Testis (tissue), 2 donors: ENCODE measurements at regions not wholly inside any gene's neighbourhood (a gene's known extent, or its start where the extent isn't known, plus 50 kb on each side); places are given as distances from the start of the nearest gene placed in this dataset.
"Not testable (repeated sequence)": the region's sequence is repeated elsewhere in the genome, so short reads cannot be mapped to it uniquely, and the experiment has no call there.

Experiments
- DNase-seq: peaks from one replicate; pipeline ENCODE4 v3.0.0-alpha.2; 2019
- H3K27ac ChIP-seq, 2 donors: fragments of 200-600 bp; sonication (generic); one replicate each; pipeline ENCODE4 v1.5.1; 2019
- H3K27me3 ChIP-seq: fragments of 200-600 bp; sonication (generic); one replicate; pipeline ENCODE4 v1.5.1; 2019
- H3K36me3 ChIP-seq: fragments of 200-600 bp; sonication (generic); one replicate; pipeline ENCODE4 v1.5.1; 2017; ENCODE audit warnings: low read depth; ENCODE audit errors: missing control alignments
- H3K4me1 ChIP-seq: fragments of 200-600 bp; sonication (generic); one replicate; pipeline ENCODE4 v1.5.1; 2019
- H3K4me3 ChIP-seq, 2 donors: fragments of 200-600 bp; sonication (generic); one replicate each; pipeline ENCODE4 v1.5.1; 2017 to 2019
- H3K9me3 ChIP-seq: fragments of 200-600 bp; sonication (generic); one replicate; pipeline ENCODE4 v1.5.1; 2017
- POLR2A ChIP-seq: fragments of 450-650 bp; IDR thresholded peaks from one replicate; pipeline ENCODE4 v1.6.1; 2017; ENCODE audit warnings: antibody characterized with exemption, mild to moderate bottlenecking, moderate library complexity
- WGBS, 2 donors: methylation state at CpG; one replicate each; pipeline ENCODE4 v1.1.5; 2018; 5-methylcytosine and 5-hydroxymethylcytosine counted together
- intact Hi-C: fragments of 100-400 bp; cut with DNase I; formaldehyde crosslinking; loops from one replicate; pipeline ENCODE4 v1.15.1; 2023; ENCODE audit warnings: low total_unique reads
- TF ChIP-seq, protein P1 (sequence below), 3 experiments: fragments of 450-650 bp in 2 of 3; fragments of 200-600 bp in 1 of 3; sonication (generic) in 1 of 3; IDR thresholded peaks; one replicate each; pipeline ENCODE4 v1.5.1; 2016 to 2019; ENCODE audit warnings: antibody characterized with exemption in 3 of 3, mild to moderate bottlenecking in 2 of 3, moderate library complexity in 1 of 3

- no peak overlapping the region for H3K4me3 ChIP-seq
- no peaks in the 10 kb centered on the region for H3K4me1 ChIP-seq
- intact Hi-C loops = no loop called here
- no peaks in the 10 kb centered on the region for H3K27me3 ChIP-seq
- H3K36me3 ChIP-seq = no peaks in the 10 kb centered on the region
- no peak for TF ChIP-seq POLR2A
- TF ChIP-seq, protein P1, sequence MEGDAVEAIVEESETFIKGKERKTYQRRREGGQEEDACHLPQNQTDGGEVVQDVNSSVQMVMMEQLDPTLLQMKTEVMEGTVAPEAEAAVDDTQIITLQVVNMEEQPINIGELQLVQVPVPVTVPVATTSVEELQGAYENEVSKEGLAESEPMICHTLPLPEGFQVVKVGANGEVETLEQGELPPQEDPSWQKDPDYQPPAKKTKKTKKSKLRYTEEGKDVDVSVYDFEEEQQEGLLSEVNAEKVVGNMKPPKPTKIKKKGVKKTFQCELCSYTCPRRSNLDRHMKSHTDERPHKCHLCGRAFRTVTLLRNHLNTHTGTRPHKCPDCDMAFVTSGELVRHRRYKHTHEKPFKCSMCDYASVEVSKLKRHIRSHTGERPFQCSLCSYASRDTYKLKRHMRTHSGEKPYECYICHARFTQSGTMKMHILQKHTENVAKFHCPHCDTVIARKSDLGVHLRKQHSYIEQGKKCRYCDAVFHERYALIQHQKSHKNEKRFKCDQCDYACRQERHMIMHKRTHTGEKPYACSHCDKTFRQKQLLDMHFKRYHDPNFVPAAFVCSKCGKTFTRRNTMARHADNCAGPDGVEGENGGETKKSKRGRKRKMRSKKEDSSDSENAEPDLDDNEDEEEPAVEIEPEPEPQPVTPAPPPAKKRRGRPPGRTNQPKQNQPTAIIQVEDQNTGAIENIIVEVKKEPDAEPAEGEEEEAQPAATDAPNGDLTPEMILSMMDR (IDR thresholded peaks at IDR 0.05) = no peak
- 18 to 25% methylated on average over 11 of the region's 11 CpGs for WGBS, 2 donors
- DNase-seq = peak; percentile 75
- no peaks in the 10 kb centered on the region for H3K9me3 ChIP-seq
- H3K27ac ChIP-seq = peak overlapping the region in 1 of 2 donors; percentile 84
Measured at GRCh38 chr12:68538726-68539614, 71.7 kb upstream of the RAP1B start.

GRCh38 chr12:68539615-68539952 lies 71.1 kb upstream of the RAP1B start:
- H3K9me3 ChIP-seq = no peaks in the 10 kb centered on the region
- TF ChIP-seq, protein P1 (IDR thresholded peaks at IDR 0.05) = no peak
- intact Hi-C loops = no loop called here
- no peak for DNase-seq
- no peaks in the 10 kb centered on the region for H3K27me3 ChIP-seq
- no peak overlapping the region for H3K4me3 ChIP-seq
- no peaks in the 10 kb centered on the region for H3K4me1 ChIP-seq
- 81 to 88% methylated on average over 1 of the region's 1 CpG for WGBS, 2 donors
- H3K36me3 ChIP-seq = no peaks in the 10 kb centered on the region
- H3K27ac ChIP-seq = peak overlapping the region in 1 of 2 donors; percentile 84

GRCh38 chr12:68540768-68541167 lies 69.9 kb upstream of the RAP1B start:
- H3K36me3 ChIP-seq, H3K9me3 ChIP-seq, H3K27ac ChIP-seq, H3K27me3 ChIP-seq, H3K4me1 ChIP-seq, intact Hi-C loops, H3K4me3 ChIP-seq, DNase-seq: not testable (repeated sequence)
- 91 to 97% methylated on average over 4 to 5 of the region's 5 CpGs for WGBS, 2 donors

- 88 to 94% methylated on average over 3 of the region's 3 CpGs for WGBS, 2 donors
- not testable (repeated sequence) for H3K36me3 ChIP-seq
Measured at GRCh38 chr12:68547318-68547717, 63.4 kb upstream of the RAP1B start.

GRCh38 chr12:68552605-68553195 lies 58.0 kb upstream of the RAP1B start:
- DNase-seq, H3K9me3 ChIP-seq, H3K4me3 ChIP-seq, H3K27ac ChIP-seq, H3K36me3 ChIP-seq, H3K4me1 ChIP-seq, H3K27me3 ChIP-seq, intact Hi-C loops: not testable (repeated sequence)
- 75 to 89% methylated on average over 2 of the region's 2 CpGs for WGBS, 2 donors

More at GRCh38 chr12:68547318-68547717, 63.4 kb upstream of the RAP1B start:
- DNase-seq, H3K27ac ChIP-seq, H3K9me3 ChIP-seq, H3K4me3 ChIP-seq, H3K27me3 ChIP-seq, intact Hi-C loops, H3K4me1 ChIP-seq: not testable (repeated sequence)

GRCh38 chr12:68557011-68557730 lies 53.5 kb upstream of the RAP1B start:
- no peak for TF ChIP-seq POLR2A
- TF ChIP-seq, protein P1 (IDR thresholded peaks at IDR 0.05) = no peak
- WGBS, 2 donors = 40 to 44% methylated on average over 5 of the region's 5 CpGs

More at GRCh38 chr12:68557011-68557730, 53.5 kb upstream of the RAP1B start:
- no peaks in the 10 kb centered on the region for H3K36me3 ChIP-seq
- H3K9me3 ChIP-seq = no peaks in the 10 kb centered on the region
- no peak overlapping the region for H3K4me3 ChIP-seq
- peaks cover 4% of the 10 kb centered on the region for H3K4me1 ChIP-seq
- DNase-seq = no peak
- intact Hi-C loops = no loop called here
- H3K27me3 ChIP-seq = no peaks in the 10 kb centered on the region
- H3K27ac ChIP-seq = no peak overlapping the region
